ENCODE measurements at regions not wholly inside any gene's neighbourhood (a gene's known extent, or its start where the extent isn't known, plus 50 kb on each side); places are given as distances from the start of the nearest gene placed in this dataset.

- TF ChIP-seq ZNF8 (CRISPR knock-in tag; IDR thresholded peaks at IDR 0.05) (no peak), SNAI2 (CRISPR knock-in tag; IDR thresholded peaks at IDR 0.05) (no peak), GLIS3 (CRISPR knock-in tag; IDR thresholded peaks at IDR 0.05) (no peak), ARNTL (CRISPR knock-in tag; IDR thresholded peaks at IDR 0.05; ENCODE audit: borderline replicate concordance, low read depth) (no peak), ZFP30 (CRISPR knock-in tag; IDR thresholded peaks at IDR 0.05) (no peak), ISL1 (CRISPR knock-in tag; IDR thresholded peaks at IDR 0.05) (no peak), PATZ1 (CRISPR knock-in tag; IDR thresholded peaks at IDR 0.05; ENCODE audit: borderline replicate concordance) (no peak), ZFP3 (CRISPR knock-in tag; IDR thresholded peaks at IDR 0.05) (no peak)
- TF ChIP-seq, protein P1, sequence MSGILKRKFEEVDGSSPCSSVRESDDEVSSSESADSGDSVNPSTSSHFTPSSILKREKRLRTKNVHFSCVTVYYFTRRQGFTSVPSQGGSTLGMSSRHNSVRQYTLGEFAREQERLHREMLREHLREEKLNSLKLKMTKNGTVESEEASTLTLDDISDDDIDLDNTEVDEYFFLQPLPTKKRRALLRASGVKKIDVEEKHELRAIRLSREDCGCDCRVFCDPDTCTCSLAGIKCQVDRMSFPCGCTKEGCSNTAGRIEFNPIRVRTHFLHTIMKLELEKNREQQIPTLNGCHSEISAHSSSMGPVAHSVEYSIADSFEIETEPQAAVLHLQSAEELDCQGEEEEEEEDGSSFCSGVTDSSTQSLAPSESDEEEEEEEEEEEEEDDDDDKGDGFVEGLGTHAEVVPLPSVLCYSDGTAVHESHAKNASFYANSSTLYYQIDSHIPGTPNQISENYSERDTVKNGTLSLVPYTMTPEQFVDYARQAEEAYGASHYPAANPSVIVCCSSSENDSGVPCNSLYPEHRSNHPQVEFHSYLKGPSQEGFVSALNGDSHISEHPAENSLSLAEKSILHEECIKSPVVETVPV (CRISPR knock-in tag; IDR thresholded peaks at IDR 0.05), result no peak
Measured at GRCh38 chr10:65838811-65839210, 1087.0 kb upstream of the LRRTM3 start.
